HL-60 (cell line): ENCODE measurements at regions not wholly inside any gene's neighbourhood (a gene's known extent, or its start where the extent isn't known, plus 50 kb on each side); places are given as distances from the start of the nearest gene placed in this dataset.

Experiments
- GABPA ChIP-seq: IDR thresholded peaks from 2 replicates; pipeline ENCODE4 v1.6.1; 2012; ENCODE audit warnings: low read depth
- POLR2AphosphoS5 ChIP-seq: IDR thresholded peaks from 2 replicates; pipeline ENCODE4 v1.6.1; 2012; ENCODE audit warnings: low read depth
- REST ChIP-seq: IDR thresholded peaks from 2 replicates; pipeline ENCODE4 v1.6.1; 2012; ENCODE audit warnings: low read depth; ENCODE audit not compliant: insufficient replicate concordance
- SPI1 ChIP-seq: IDR thresholded peaks from 2 replicates; pipeline ENCODE4 v1.6.1; 2012; ENCODE audit warnings: low read depth, mild to moderate bottlenecking, borderline replicate concordance
- TF ChIP-seq, protein P1 (sequence below): IDR thresholded peaks from one replicate; pipeline ENCODE4 v1.5.1; 2011; ENCODE audit warnings: low read length, control low read depth, inconsistent platforms; ENCODE audit not compliant: insufficient read depth

DNA sequence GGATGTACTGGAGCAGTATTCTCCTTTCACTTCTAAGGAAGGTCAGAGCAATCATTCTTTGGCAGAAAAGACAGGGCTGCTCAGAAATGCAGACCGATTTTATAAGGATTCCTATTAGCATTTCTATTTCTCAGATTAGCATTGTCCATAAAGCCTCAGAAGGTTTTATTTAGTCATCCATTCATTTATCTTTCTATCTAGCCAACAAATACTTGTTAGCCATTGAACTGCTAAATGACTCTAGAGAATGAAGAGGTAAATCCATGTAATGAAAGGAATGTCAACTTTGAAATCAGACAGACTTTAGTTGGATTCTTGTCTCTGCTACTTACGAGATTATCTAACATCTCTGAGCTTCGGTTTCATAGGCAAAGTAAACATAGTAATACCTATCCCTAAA, 165.2 kb downstream of the SLC25A46 start:
- TF ChIP-seq, protein P1, sequence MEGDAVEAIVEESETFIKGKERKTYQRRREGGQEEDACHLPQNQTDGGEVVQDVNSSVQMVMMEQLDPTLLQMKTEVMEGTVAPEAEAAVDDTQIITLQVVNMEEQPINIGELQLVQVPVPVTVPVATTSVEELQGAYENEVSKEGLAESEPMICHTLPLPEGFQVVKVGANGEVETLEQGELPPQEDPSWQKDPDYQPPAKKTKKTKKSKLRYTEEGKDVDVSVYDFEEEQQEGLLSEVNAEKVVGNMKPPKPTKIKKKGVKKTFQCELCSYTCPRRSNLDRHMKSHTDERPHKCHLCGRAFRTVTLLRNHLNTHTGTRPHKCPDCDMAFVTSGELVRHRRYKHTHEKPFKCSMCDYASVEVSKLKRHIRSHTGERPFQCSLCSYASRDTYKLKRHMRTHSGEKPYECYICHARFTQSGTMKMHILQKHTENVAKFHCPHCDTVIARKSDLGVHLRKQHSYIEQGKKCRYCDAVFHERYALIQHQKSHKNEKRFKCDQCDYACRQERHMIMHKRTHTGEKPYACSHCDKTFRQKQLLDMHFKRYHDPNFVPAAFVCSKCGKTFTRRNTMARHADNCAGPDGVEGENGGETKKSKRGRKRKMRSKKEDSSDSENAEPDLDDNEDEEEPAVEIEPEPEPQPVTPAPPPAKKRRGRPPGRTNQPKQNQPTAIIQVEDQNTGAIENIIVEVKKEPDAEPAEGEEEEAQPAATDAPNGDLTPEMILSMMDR, result no peak
- TF ChIP-seq REST (no peak), SPI1 (no peak), POLR2AphosphoS5 (no peak), GABPA (no peak)
